ENCODE measurements at regions not wholly inside any gene's neighbourhood (a gene's known extent, or its start where the extent isn't known, plus 50 kb on each side); places are given as distances from the start of the nearest gene placed in this dataset.

GRCh38 chr9:135228345-135228982 lies 141.0 kb downstream of the OLFM1 start:
- H3K4me3 ChIP-seq (ENCODE audit: low read depth in 2 of 2, low read length in 2 of 2): no peak overlapping the region
- BruUV-seq (replicated peaks): no TSS peak
- no peaks in the 10 kb centered on the region for H3K36me3 ChIP-seq (ENCODE audit: control insufficient read depth, insufficient read depth, low read length)
- H3K27me3 ChIP-seq (ENCODE audit: control insufficient read depth, insufficient read depth, low read length): no peaks in the 10 kb centered on the region; the same call in 1 of the 2 replicates
- in situ Hi-C loops (cut with HindIII; ENCODE audit: low pct_unique_long_range_greater_than_20kb, low sequenced_read_pairs) (no loop called here), intact Hi-C loops (cut with micrococcal nuclease; ENCODE audit: unreplicated experiment) (no loop called here)
- no peak overlapping the region for H3K27ac ChIP-seq (ENCODE audit: low read length)
- H3K9me3 ChIP-seq (ENCODE audit: control insufficient read depth, insufficient read depth, low read depth, low read length): no peaks in the 10 kb centered on the region
- DNase-seq (ENCODE audit: low read depth, low spot score) (no peak), ATAC-seq (no peak)
- ChIA-PET CTCF (no interaction called here), POLR2A (no interaction called here)
- H3K4me1 ChIP-seq (ENCODE audit: control insufficient read depth, insufficient read depth, low read length): no peaks in the 10 kb centered on the region
- TF ChIP-seq CTCF (IDR thresholded peaks at IDR 0.05) (no peak), REST (IDR thresholded peaks at IDR 0.05; ENCODE audit: insufficient read depth in 1 of 2, low read depth in 2 of 2, low read length in 1 of 2) (no peak), POLR2AphosphoS5 (IDR thresholded peaks at IDR 0.05; ENCODE audit: low read depth, low read length) (no peak), TCF7L2 (IDR thresholded peaks at IDR 0.05; ENCODE audit: low read depth, low read length) (no peak), SIN3A (IDR thresholded peaks at IDR 0.05; ENCODE audit: borderline replicate concordance, insufficient read depth, low read depth, low read length) (no peak)

GRCh38 chr9:135228983-135229625 lies 141.6 kb downstream of the OLFM1 start:
- TF ChIP-seq REST (IDR thresholded peaks at IDR 0.05; ENCODE audit: insufficient read depth in 1 of 2, low read depth in 2 of 2, low read length in 1 of 2) (no peak), CTCF (IDR thresholded peaks at IDR 0.05) (no peak), SIN3A (IDR thresholded peaks at IDR 0.05; ENCODE audit: borderline replicate concordance, insufficient read depth, low read depth, low read length) (no peak), POLR2AphosphoS5 (IDR thresholded peaks at IDR 0.05; ENCODE audit: low read depth, low read length) (no peak), TCF7L2 (IDR thresholded peaks at IDR 0.05; ENCODE audit: low read depth, low read length) (no peak)
- Histone ChIP-seq H3K4me1 (ENCODE audit: control insufficient read depth, insufficient read depth, low read length) (no peaks in the 10 kb centered on the region), H3K36me3 (ENCODE audit: control insufficient read depth, insufficient read depth, low read length) (no peaks in the 10 kb centered on the region), H3K4me3 (ENCODE audit: low read depth in 2 of 2, low read length in 2 of 2) (no peak overlapping the region), H3K27me3 (ENCODE audit: control insufficient read depth, insufficient read depth, low read length) (peaks cover 2% of the 10 kb centered on the region), H3K9me3 (ENCODE audit: control insufficient read depth, insufficient read depth, low read depth, low read length) (no peaks in the 10 kb centered on the region), H3K27ac (ENCODE audit: low read length) (no peak overlapping the region)
- DNase-seq (ENCODE audit: low read depth, low spot score) (no peak), ATAC-seq (no peak)
- POLR2A ChIA-PET: no interaction called here
- CTCF ChIA-PET: no interaction called here
- BruUV-seq (replicated peaks): no TSS peak
- in situ Hi-C loops (cut with HindIII; ENCODE audit: low pct_unique_long_range_greater_than_20kb, low sequenced_read_pairs) (no loop called here), intact Hi-C loops (cut with micrococcal nuclease; ENCODE audit: unreplicated experiment) (no loop called here)
